Gastrocnemius medialis (tissue), 4 donors: ENCODE measurements at regions not wholly inside any gene's neighbourhood (a gene's known extent, or its start where the extent isn't known, plus 50 kb on each side); places are given as distances from the start of the nearest gene placed in this dataset.

Experiments
- CTCF ChIP-seq, 5 experiments: fragments of 450-650 bp in 3 of 5; fragments of 200-600 bp in 2 of 5; sonication (generic) in 2 of 5; IDR thresholded peaks in 4 of 5; conservative IDR thresholded peaks in 1 of 5; 1 replicate in 4 of 5; 2 replicates in 1 of 5; pipeline ENCODE4 v1.5.1; 2016 to 2019; ENCODE audit warnings: antibody characterized with exemption in 5 of 5, mild to moderate bottlenecking in 3 of 5, moderate library complexity in 3 of 5
- POLR2A ChIP-seq, 2 donors: fragments of 450-650 bp; IDR thresholded peaks; one replicate each; pipeline ENCODE4 v1.6.1; 2017; ENCODE audit warnings: antibody characterized with exemption in 2 of 2, mild to moderate bottlenecking in 2 of 2, moderate library complexity in 2 of 2

GRCh38 chr22:49629261-49629570 is 198.5 kb downstream of the BRD1 start:
- TF ChIP-seq CTCF (IDR thresholded peaks at IDR 0.05 in 4 of 5, conservative IDR thresholded peaks at IDR 0.05 in 1 of 5) (no peak), POLR2A (IDR thresholded peaks at IDR 0.05) (no peak)
